ENCODE measurements at regions not wholly inside any gene's neighbourhood (a gene's known extent, or its start where the extent isn't known, plus 50 kb on each side); places are given as distances from the start of the nearest gene placed in this dataset.
"Not testable (repeated sequence)": the region's sequence is repeated elsewhere in the genome, so short reads cannot be mapped to it uniquely, and the experiment has no call there.

GRCh38 chr7:85424298-85424697 lies 237.4 kb upstream of the SEMA3D start:
- no peak for DNase-seq (ENCODE audit: low read depth)

GRCh38 chr7:85423209-85423895 lies 236.5 kb upstream of the SEMA3D start:
- DNase-seq (ENCODE audit: low read depth) = no peak

- no peak for DNase-seq (ENCODE audit: low read depth)
These were observed 228.9 kb upstream of the SEMA3D start for GRCh38 chr7:85415743-85416142.

GRCh38 chr7:85413718-85414117 lies 226.9 kb upstream of the SEMA3D start:
- no peak for DNase-seq (ENCODE audit: low read depth)

- DNase-seq (ENCODE audit: low read depth) = no peak
These were observed 226.1 kb upstream of the SEMA3D start for GRCh38 chr7:85412912-85413311.

GRCh38 chr7:85407391-85407790 lies 220.5 kb upstream of the SEMA3D start:
- DNase-seq (ENCODE audit: low read depth) = no peak

GRCh38 chr7:85405016-85405902 lies 218.4 kb upstream of the SEMA3D start:
- DNase-seq (ENCODE audit: low read depth) = no peak

DNA sequence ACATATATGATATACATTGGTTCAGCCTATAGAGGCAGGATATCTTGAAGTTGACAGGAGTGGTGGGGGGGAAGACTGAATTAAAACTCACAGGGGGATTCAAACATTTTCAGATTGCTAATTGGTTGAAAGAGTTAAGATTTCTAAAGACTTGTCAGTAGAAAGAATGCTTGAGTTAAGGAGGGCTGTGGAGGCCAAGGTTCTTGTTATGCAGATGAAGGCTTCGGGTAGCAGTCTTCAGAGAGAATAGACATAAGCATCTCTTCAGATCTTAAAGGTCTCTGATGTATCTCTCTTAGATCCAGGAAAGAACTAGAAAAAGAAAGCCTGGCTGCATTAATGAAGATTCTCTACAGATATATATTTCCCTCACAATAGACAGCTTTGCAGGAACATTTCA lies 209.8 kb upstream of the SEMA3D start:
- DNase-seq (ENCODE audit: low read depth) = no peak

- no peak for DNase-seq (ENCODE audit: low read depth)
These were observed 205.9 kb upstream of the SEMA3D start for GRCh38 chr7:85392789-85393188.

DNA sequence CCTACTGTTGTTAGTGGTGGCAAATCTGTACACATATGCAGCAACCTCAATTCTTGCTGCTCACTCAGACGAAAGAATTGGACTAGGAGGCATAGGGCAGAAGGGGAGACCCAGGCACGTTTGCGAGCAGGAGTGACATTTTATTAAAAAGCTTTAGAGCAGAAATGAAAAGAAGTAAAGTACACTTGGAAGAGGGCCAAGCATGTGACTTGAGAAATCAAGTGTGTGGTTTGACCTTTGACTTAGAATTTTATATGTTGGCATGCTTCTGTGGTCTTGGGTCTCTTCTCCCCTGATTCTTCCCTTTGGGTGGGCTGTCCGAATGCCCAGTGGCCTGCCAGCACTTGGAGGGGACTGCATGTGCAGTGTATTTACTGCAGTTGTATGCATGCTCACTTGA lies 205.5 kb upstream of the SEMA3D start:
- DNase-seq (ENCODE audit: low read depth) = no peak

DNA sequence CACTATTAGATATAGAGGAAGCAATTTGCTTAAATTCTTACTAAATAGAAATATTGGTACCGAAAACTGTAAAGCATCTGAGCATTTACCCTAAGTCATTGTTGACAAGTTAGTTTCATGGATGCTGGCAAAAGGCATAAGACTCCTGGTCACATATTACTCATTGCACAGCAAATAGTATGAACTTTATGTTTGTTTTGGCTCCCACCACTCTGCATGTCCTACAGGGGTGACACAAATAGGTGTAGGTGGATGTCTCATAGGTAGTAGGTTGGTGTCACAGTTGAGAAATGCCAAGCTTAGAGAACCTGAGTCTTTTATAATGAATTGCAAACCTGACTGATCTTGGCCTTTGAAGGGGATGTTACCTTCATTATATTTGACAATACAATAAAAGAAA lies 199.6 kb upstream of the SEMA3D start:
- no peak for DNase-seq (ENCODE audit: low read depth)

DNA sequence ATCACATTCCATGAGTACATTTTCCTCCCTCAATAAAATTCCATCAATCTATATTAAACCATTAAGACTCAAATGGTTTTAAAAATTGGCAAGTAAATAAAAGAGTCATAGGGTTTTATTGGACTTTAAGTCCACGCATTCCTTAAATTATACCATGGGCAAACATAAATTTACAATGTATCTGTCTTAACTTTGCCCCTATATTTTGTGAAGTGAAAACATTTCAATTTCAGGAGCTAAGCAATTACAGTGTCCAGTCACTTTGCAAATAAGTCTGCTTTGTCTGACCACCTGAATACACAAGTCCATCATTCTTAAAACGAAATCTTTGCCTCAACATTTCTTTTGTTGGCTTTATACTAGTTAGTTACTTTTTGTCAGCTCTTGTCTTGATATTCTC lies 197.5 kb upstream of the SEMA3D start:
- DNase-seq (ENCODE audit: low read depth) = no peak

DNA sequence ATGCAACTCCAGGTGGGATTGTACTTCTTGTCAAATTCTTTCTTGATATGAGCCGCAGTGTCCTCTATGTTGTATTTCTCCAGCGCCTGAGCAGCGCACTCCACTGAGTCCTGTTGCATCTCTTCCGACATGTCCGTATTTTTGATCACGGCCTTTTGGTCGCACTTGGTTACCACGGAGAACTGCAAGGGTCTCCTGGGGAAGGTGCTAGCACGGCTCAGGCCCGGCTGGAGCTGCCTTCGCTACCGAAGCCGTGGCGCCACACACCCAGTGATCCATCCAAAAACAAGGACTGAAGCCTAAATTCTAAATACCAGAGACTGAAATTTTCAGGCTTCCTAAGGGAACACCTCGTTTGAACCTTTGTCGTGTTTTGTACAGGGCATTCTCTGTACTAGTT lies 194.4 kb upstream of the SEMA3D start:
- DNase-seq (ENCODE audit: low read depth) = no peak

- DNase-seq (ENCODE audit: low read depth) = no peak
These were observed 189.7 kb upstream of the SEMA3D start for GRCh38 chr7:85376589-85376988.

DNA sequence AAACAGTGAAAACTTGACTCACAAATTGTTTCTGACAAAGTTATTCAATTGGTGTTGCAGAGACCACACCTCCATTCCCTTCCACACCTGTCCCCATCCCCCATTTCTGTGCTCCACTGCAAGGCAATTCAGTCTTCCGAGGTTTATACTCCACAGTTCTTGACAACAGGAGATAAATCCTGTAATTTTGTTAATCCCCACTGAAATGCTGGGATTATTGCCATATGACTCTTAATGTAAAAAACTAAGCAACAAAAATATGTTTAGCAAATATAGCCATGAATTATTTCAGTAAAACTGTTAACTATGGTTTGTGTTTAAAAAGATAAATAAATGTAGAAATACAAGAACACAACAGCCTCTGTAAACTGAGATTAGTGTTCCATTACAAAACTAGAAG lies 170.1 kb upstream of the SEMA3D start:
- no peak for DNase-seq (ENCODE audit: low read depth)

- no peak for DNase-seq (ENCODE audit: low read depth)
These were observed 156.6 kb upstream of the SEMA3D start for GRCh38 chr7:85343484-85343883.

DNA sequence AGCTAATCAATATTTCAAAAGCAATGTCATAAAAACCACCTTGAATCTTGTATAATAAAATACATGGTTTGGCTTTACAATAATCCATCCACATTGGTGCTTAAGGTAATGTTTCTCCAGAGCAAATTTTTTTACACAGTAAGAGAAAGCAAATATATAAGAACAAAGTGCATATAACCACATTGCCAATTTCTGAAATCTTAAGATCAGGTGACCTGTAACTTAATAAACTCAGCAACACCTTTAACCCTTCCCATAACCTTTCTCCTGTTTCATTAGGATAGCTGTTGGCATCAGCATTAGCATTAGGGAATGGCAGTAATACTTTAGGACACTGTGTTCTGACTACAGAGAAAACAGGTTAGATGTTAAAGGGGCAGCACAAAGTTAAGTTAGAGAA lies 155.9 kb upstream of the SEMA3D start:
- no peak for DNase-seq (ENCODE audit: low read depth)

DNA sequence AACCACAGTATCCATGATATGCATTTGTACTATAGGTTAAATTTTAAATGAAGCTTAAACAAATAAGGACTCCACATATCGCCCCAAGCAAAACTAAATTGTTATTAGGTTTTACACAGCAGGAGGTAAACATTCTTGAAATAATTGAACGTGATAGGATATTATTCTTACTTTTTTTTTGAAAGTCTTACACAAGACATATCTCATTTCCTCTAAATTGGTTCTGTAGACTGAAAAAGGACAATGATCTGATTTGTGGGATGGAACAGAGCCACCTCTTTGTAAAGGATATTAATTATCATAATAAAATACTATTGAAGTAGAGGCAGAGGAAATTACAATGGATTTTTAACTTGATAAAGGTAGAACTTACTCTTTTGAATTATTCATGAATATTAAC lies 155.1 kb upstream of the SEMA3D start:
- no peak for DNase-seq (ENCODE audit: low read depth)

DNA sequence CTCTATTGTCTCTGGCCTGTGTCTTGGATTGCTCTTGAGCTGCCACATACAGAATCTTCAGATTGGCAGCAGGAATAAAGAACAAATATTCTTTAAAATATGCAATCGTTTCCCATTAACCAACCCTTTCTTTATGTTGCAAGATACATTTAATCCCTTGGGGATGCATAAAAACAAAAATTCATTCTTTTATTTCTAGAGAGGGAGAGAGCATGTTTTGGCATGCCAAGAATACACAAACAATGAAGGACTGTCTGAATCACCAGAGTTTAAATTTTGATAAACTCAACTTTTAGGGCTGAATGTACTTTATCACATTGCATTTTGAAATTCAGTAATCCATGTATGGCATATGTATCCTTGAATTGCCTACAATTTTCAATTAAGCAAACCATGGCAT lies 154.3 kb upstream of the SEMA3D start:
- no peak for DNase-seq (ENCODE audit: low read depth)

DNA sequence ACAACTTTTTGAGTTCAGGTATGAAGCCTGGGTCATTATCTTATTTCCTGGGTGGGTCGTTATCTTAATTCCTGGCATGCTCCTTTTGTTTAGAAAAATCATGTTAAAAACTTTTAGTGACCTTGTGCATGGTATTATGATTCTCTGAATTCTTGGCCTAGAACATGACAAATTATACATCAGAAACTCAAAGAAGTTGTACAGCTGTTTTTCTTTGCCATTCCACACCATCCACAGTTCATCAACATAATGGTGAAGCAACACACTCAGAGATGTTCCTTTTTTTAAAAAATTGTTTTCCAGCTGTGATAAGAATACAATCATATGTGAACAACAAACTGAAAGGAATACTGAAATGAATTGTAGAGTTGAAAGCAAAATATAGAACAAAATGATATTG lies 149.2 kb upstream of the SEMA3D start:
- no peak for DNase-seq (ENCODE audit: low read depth)

- DNase-seq (ENCODE audit: low read depth) = not testable (repeated sequence)
These were observed 148.3 kb upstream of the SEMA3D start for GRCh38 chr7:85335113-85335512.

DNA sequence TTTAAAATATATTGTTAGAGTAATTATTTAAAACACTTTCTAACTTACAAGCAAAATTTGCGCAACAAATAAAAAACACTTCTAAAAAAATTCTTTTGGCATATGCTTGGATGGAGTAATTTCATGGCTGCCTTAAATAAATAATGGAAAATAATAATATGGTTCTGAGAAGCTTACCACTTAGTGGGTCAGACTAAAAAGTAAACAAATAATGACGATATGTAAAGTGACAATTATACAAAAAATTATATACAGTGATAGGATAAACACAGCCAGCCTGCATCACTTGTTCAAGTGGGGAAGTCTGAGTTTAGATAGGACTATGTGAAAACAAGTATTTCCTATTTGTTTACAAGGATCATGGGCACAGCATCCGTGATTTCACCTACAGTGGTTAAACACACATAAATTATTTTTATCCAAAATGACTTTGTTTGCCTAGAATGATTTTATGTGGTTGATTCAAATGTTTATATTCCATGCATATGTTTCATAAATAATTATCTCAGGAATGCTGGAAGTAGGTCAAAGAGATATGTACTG lies 141.7 kb upstream of the SEMA3D start:
- no peak for DNase-seq (ENCODE audit: low read depth)

GRCh38 chr7:85324145-85324799 lies 137.4 kb upstream of the SEMA3D start:
- DNase-seq (ENCODE audit: low read depth) = no peak
